Left ventricle myocardium inferior (tissue), 1 donor: ENCODE measurements at regions not wholly inside any gene's neighbourhood (a gene's known extent, or its start where the extent isn't known, plus 50 kb on each side); places are given as distances from the start of the nearest gene placed in this dataset.

Experiments
- DNase-seq: peaks from one replicate; pipeline ENCODE4 v3.0.0-alpha.2; 2020
- H3K27ac ChIP-seq: fragments of 200-600 bp; replicated peaks from 2 replicates; pipeline ENCODE4 v1.8.0; 2021
- H3K27me3 ChIP-seq: fragments of 200-600 bp; 2 replicates; pipeline ENCODE4 v1.8.0; 2021; ENCODE audit warnings: low read depth
- H3K36me3 ChIP-seq: fragments of 200-600 bp; 2 replicates; pipeline ENCODE4 v1.8.0; 2021
- H3K4me1 ChIP-seq: fragments of 200-600 bp; 2 replicates; pipeline ENCODE4 v1.8.0; 2021
- H3K4me3 ChIP-seq: fragments of 200-600 bp; 2 replicates; pipeline ENCODE4 v1.8.0; 2021; ENCODE audit warnings: mild to moderate bottlenecking, moderate library complexity
- H3K9me3 ChIP-seq: fragments of 200-600 bp; replicated peaks from 2 replicates; pipeline ENCODE4 v1.8.0; 2021
- CTCF ChIP-seq: fragments of 200-600 bp; IDR thresholded peaks from 2 replicates; pipeline ENCODE4 v1.8.0; 2021; ENCODE audit warnings: antibody characterized with exemption, mild to moderate bottlenecking, borderline replicate concordance
- intact Hi-C: fragments of 100-400 bp; cut with micrococcal nuclease; formaldehyde crosslinking; loops from one replicate; pipeline ENCODE4 v1.11.0; 2022
- donor health status: DM: no; HTN: yes; CAD: no; lungs with severe emphysema.

- intact Hi-C loops: no loop called here
- TF ChIP-seq CTCF: no peak
- no peaks in the 10 kb centered on the region for H3K36me3 ChIP-seq
- no peaks in the 10 kb centered on the region for H3K27me3 ChIP-seq
- H3K9me3 ChIP-seq: no peaks in the 10 kb centered on the region
- H3K4me3 ChIP-seq: no peak overlapping the region
- no peak for DNase-seq
- H3K4me1 ChIP-seq: no peaks in the 10 kb centered on the region
- no peak overlapping the region for H3K27ac ChIP-seq
These were observed 589.6 kb downstream of the ZNF674 start for GRCh38 chrX:45955661-45956060.

- no peak for DNase-seq
- Histone ChIP-seq H3K4me3 (no peak overlapping the region), H3K27ac (no peak overlapping the region), H3K36me3 (no peaks in the 10 kb centered on the region), H3K27me3 (no peaks in the 10 kb centered on the region), H3K4me1 (no peaks in the 10 kb centered on the region), H3K9me3 (no peaks in the 10 kb centered on the region)
- intact Hi-C loops: no loop called here
- TF ChIP-seq CTCF: no peak
These were observed 591.2 kb downstream of the ZNF674 start for GRCh38 chrX:45954026-45954425.

GRCh38 chrX:45952030-45952429 is 593.2 kb downstream of the ZNF674 start:
- no peaks in the 10 kb centered on the region for H3K36me3 ChIP-seq
- intact Hi-C loops: no loop called here
- TF ChIP-seq CTCF: no peak
- H3K4me3 ChIP-seq: no peak overlapping the region
- no peak for DNase-seq
- H3K4me1 ChIP-seq: no peaks in the 10 kb centered on the region
- no peak overlapping the region for H3K27ac ChIP-seq
- no peaks in the 10 kb centered on the region for H3K27me3 ChIP-seq
- no peaks in the 10 kb centered on the region for H3K9me3 ChIP-seq

- DNase-seq: no peak
- Histone ChIP-seq H3K4me3 (no peak overlapping the region), H3K36me3 (no peaks in the 10 kb centered on the region), H3K27me3 (no peaks in the 10 kb centered on the region), H3K4me1 (no peaks in the 10 kb centered on the region), H3K9me3 (no peaks in the 10 kb centered on the region), H3K27ac (no peak overlapping the region)
- no peak for TF ChIP-seq CTCF
- intact Hi-C loops: no loop called here
These were observed 609.8 kb downstream of the ZNF674 start for GRCh38 chrX:45935408-45935807.

GRCh38 chrX:45912316-45912715 is 632.9 kb downstream of the ZNF674 start:
- H3K4me1 ChIP-seq: no peaks in the 10 kb centered on the region
- no peaks in the 10 kb centered on the region for H3K27me3 ChIP-seq
- no peaks in the 10 kb centered on the region for H3K9me3 ChIP-seq
- no peak overlapping the region for H3K4me3 ChIP-seq
- intact Hi-C loops: no loop called here
- no peaks in the 10 kb centered on the region for H3K36me3 ChIP-seq
- H3K27ac ChIP-seq: no peak overlapping the region
- TF ChIP-seq CTCF: no peak
- DNase-seq: no peak

- Histone ChIP-seq H3K36me3 (no peaks in the 10 kb centered on the region), H3K4me1 (no peaks in the 10 kb centered on the region), H3K27ac (no peak overlapping the region), H3K9me3 (no peaks in the 10 kb centered on the region), H3K4me3 (no peak overlapping the region), H3K27me3 (no peaks in the 10 kb centered on the region)
- TF ChIP-seq CTCF: no peak
- DNase-seq: no peak
- intact Hi-C loops: no loop called here
These were observed 637.4 kb downstream of the ZNF674 start for GRCh38 chrX:45907786-45908185.
